ENCODE measurements at regions not wholly inside any gene's neighbourhood (a gene's known extent, or its start where the extent isn't known, plus 50 kb on each side); places are given as distances from the start of the nearest gene placed in this dataset.
"Not testable (repeated sequence)": the region's sequence is repeated elsewhere in the genome, so short reads cannot be mapped to it uniquely, and the experiment has no call there.

GRCh38 chr4:84235126-84235944, 263.8 kb downstream of the NKX6-1 start:
- DNase-seq (ENCODE audit: insufficient read length, low spot score) (no peak), FAIRE-seq (no peak)
- TF ChIP-seq POU2F2 (IDR thresholded peaks at IDR 0.05; ENCODE audit: low read depth, low read length) = no peak
- TF ChIP-seq POLR2AphosphoS5 (IDR thresholded peaks at IDR 0.05; ENCODE audit: low read depth, low read length) = no peak
- TF ChIP-seq SPI1 (IDR thresholded peaks at IDR 0.05; ENCODE audit: low read depth, low read length) = peak; percentile 90

- TF ChIP-seq POLR2AphosphoS5 (IDR thresholded peaks at IDR 0.05; ENCODE audit: low read depth, low read length) = no peak
- no peak for TF ChIP-seq POU2F2 (IDR thresholded peaks at IDR 0.05; ENCODE audit: low read depth, low read length)
- TF ChIP-seq POLR2A (IDR thresholded peaks at IDR 0.05; ENCODE audit: low read depth, low read length) = no peak
- no peak for TF ChIP-seq TAF1 (IDR thresholded peaks at IDR 0.05; ENCODE audit: low read depth, low read length)
- no peak for TF ChIP-seq SPI1 (IDR thresholded peaks at IDR 0.05; ENCODE audit: low read depth, low read length)
- no peak for TF ChIP-seq PAX5 (IDR thresholded peaks at IDR 0.05; ENCODE audit: insufficient read depth, low read length, severe bottlenecking)
- DNase-seq (ENCODE audit: insufficient read length, low spot score) = no peak
- FAIRE-seq = no peak
These were observed 266.6 kb downstream of the NKX6-1 start for GRCh38 chr4:84232309-84233095.

- DNase-seq (ENCODE audit: insufficient read length, low spot score) (no peak), FAIRE-seq (no peak)
- TF ChIP-seq POU2F2 (IDR thresholded peaks at IDR 0.05; ENCODE audit: low read depth, low read length) (no peak), PAX5 (IDR thresholded peaks at IDR 0.05; ENCODE audit: insufficient read depth, low read length, severe bottlenecking) (no peak), SPI1 (IDR thresholded peaks at IDR 0.05; ENCODE audit: low read depth, low read length) (no peak), TAF1 (IDR thresholded peaks at IDR 0.05; ENCODE audit: low read depth, low read length) (no peak), POLR2AphosphoS5 (IDR thresholded peaks at IDR 0.05; ENCODE audit: low read depth, low read length) (no peak), POLR2A (IDR thresholded peaks at IDR 0.05; ENCODE audit: low read depth, low read length) (no peak)
These were observed 267.5 kb downstream of the NKX6-1 start for GRCh38 chr4:84231539-84232055.

GRCh38 chr4:84224522-84224921, 274.6 kb downstream of the NKX6-1 start:
- FAIRE-seq (no peak), DNase-seq (ENCODE audit: insufficient read length, low spot score) (no peak)
- TF ChIP-seq PAX5 (IDR thresholded peaks at IDR 0.05; ENCODE audit: insufficient read depth, low read length, severe bottlenecking) (no peak), POLR2AphosphoS5 (IDR thresholded peaks at IDR 0.05; ENCODE audit: low read depth, low read length) (no peak), SPI1 (IDR thresholded peaks at IDR 0.05; ENCODE audit: low read depth, low read length) (no peak)

- FAIRE-seq (no peak), DNase-seq (ENCODE audit: insufficient read length, low spot score) (no peak)
- TF ChIP-seq SPI1 (IDR thresholded peaks at IDR 0.05; ENCODE audit: low read depth, low read length) = no peak
These were observed 277.4 kb downstream of the NKX6-1 start for GRCh38 chr4:84221704-84222103.

GRCh38 chr4:84220990-84221389, 278.1 kb downstream of the NKX6-1 start:
- no peak for TF ChIP-seq POLR2AphosphoS5 (IDR thresholded peaks at IDR 0.05; ENCODE audit: low read depth, low read length)
- 0 out of 2 replicates have a peak, but pooled peaks have one; percentile 24 for TF ChIP-seq SPI1 (IDR thresholded peaks at IDR 0.05; ENCODE audit: low read depth, low read length)
- no peak for FAIRE-seq

GRCh38 chr4:84219656-84220055, 279.4 kb downstream of the NKX6-1 start:
- no peak for DNase-seq (ENCODE audit: insufficient read length, low spot score)
- no peak for FAIRE-seq
- TF ChIP-seq SPI1 (IDR thresholded peaks at IDR 0.05; ENCODE audit: low read depth, low read length) (no peak), PAX5 (IDR thresholded peaks at IDR 0.05; ENCODE audit: insufficient read depth, low read length, severe bottlenecking) (no peak), POLR2A (IDR thresholded peaks at IDR 0.05; ENCODE audit: low read depth, low read length) (no peak), POU2F2 (IDR thresholded peaks at IDR 0.05; ENCODE audit: low read depth, low read length) (no peak), POLR2AphosphoS5 (IDR thresholded peaks at IDR 0.05; ENCODE audit: low read depth, low read length) (no peak), TAF1 (IDR thresholded peaks at IDR 0.05; ENCODE audit: low read depth, low read length) (no peak)

More at GRCh38 chr4:84220990-84221389, 278.1 kb downstream of the NKX6-1 start:
- no peak for DNase-seq (ENCODE audit: insufficient read length, low spot score)

GRCh38 chr4:84218031-84218430, 281.1 kb downstream of the NKX6-1 start:
- no peak for FAIRE-seq
- no peak for DNase-seq (ENCODE audit: insufficient read length, low spot score)

GRCh38 chr4:84215217-84215616, 283.9 kb downstream of the NKX6-1 start:
- DNase-seq (ENCODE audit: insufficient read length, low spot score) = no peak
- TF ChIP-seq SPI1 (IDR thresholded peaks at IDR 0.05; ENCODE audit: low read depth, low read length) (no peak), PAX5 (IDR thresholded peaks at IDR 0.05; ENCODE audit: insufficient read depth, low read length, severe bottlenecking) (no peak), POLR2AphosphoS5 (IDR thresholded peaks at IDR 0.05; ENCODE audit: low read depth, low read length) (no peak), TAF1 (IDR thresholded peaks at IDR 0.05; ENCODE audit: low read depth, low read length) (no peak)
- no peak for FAIRE-seq

More at GRCh38 chr4:84218031-84218430, 281.1 kb downstream of the NKX6-1 start:
- no peak for TF ChIP-seq POLR2A (IDR thresholded peaks at IDR 0.05; ENCODE audit: low read depth, low read length)
- TF ChIP-seq TAF1 (IDR thresholded peaks at IDR 0.05; ENCODE audit: low read depth, low read length) = no peak
- TF ChIP-seq POU2F2 (IDR thresholded peaks at IDR 0.05; ENCODE audit: low read depth, low read length) = no peak
- no peak for TF ChIP-seq POLR2AphosphoS5 (IDR thresholded peaks at IDR 0.05; ENCODE audit: low read depth, low read length)
- TF ChIP-seq SPI1 (IDR thresholded peaks at IDR 0.05; ENCODE audit: low read depth, low read length) = no peak
- TF ChIP-seq PAX5 (IDR thresholded peaks at IDR 0.05; ENCODE audit: insufficient read depth, low read length, severe bottlenecking) = no peak

- not testable (repeated sequence) for FAIRE-seq; DNase-seq (ENCODE audit: insufficient read length, low spot score)
These were observed 292.9 kb downstream of the NKX6-1 start for GRCh38 chr4:84206226-84206625.
